ENCODE measurements at regions not wholly inside any gene's neighbourhood (a gene's known extent, or its start where the extent isn't known, plus 50 kb on each side); places are given as distances from the start of the nearest gene placed in this dataset.

DNA sequence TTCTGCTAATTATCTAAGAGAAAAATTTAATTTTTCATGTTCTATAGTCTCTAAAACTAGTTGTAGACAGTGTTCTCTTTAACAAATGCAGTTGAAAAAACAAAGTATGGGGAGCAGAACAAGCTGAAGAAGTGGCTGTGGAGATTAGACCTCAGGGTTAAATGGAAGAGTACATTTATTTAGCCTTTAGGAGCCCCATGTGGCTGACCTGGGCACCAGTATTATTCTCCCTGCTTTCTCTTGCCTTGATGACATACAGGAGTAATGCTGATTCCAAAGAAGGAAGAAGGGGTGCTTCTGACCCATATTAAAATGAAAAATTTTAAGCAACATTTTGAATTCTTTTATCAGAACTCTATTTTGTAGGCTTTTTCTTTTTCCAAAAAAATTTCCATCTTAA, 312.3 kb upstream of the RIOK2 start:
- TF ChIP-seq CTCF (IDR thresholded peaks at IDR 0.05; ENCODE audit: poor library complexity, severe bottlenecking) (no peak), RAD21 (conservative IDR thresholded peaks at IDR 0.05) (no peak), EZH2 (IDR thresholded peaks at IDR 0.05; ENCODE audit: borderline replicate concordance, insufficient read depth, low read length, poor library complexity, severe bottlenecking) (no peak), TAF1 (IDR thresholded peaks at IDR 0.05; ENCODE audit: low read depth) (no peak), EP300 (conservative IDR thresholded peaks at IDR 0.05; ENCODE audit: poor library complexity, severe bottlenecking) (no peak), POLR2AphosphoS5 (IDR thresholded peaks at IDR 0.05) (no peak)
